Nephron (organoid): ENCODE measurements at regions not wholly inside any gene's neighbourhood (a gene's known extent, or its start where the extent isn't known, plus 50 kb on each side); places are given as distances from the start of the nearest gene placed in this dataset.
A peak's percentile ranks its signal among the peaks of the same experiment; 100 is the strongest.
"Not testable (repeated sequence)": the region's sequence is repeated elsewhere in the genome, so short reads cannot be mapped to it uniquely, and the experiment has no call there.

ENCODE experiments used
- H3K27ac Mint-ChIP-seq, 3 experiments: 2 replicates each; pipeline ENCODE4 v1.8.0; 2020; ENCODE audit warnings: mixed read lengths in 3 of 3, mild to moderate bottlenecking in 2 of 3, moderate library complexity in 1 of 3
- H3K27me3 Mint-ChIP-seq: 2 replicates; pipeline ENCODE4 v1.8.0; 2021; ENCODE audit warnings: low read depth, mild to moderate bottlenecking, moderate library complexity, mixed read lengths
- H3K36me3 Mint-ChIP-seq: 2 replicates; pipeline ENCODE4 v1.8.0; 2020; ENCODE audit warnings: low read depth, mixed read lengths
- H3K4me1 Mint-ChIP-seq: 2 replicates; pipeline ENCODE4 v1.8.0; 2020; ENCODE audit warnings: mixed read lengths
- H3K4me3 Mint-ChIP-seq, 3 experiments: 2 replicates each; pipeline ENCODE4 v1.8.0; 2020; ENCODE audit warnings: mild to moderate bottlenecking in 3 of 3, mixed read lengths in 3 of 3, moderate library complexity in 2 of 3
- H3K9me3 Mint-ChIP-seq: 2 replicates; pipeline ENCODE4 v1.8.0; 2020; ENCODE audit warnings: mixed read lengths
- CTCF ChIP-seq, 3 experiments: fragments of 200-600 bp; sonication (generic); IDR thresholded peaks; one replicate each; pipeline ENCODE4 v1.5.0; 2021; ENCODE audit warnings: antibody characterized with exemption in 3 of 3; ENCODE audit not compliant: unreplicated experiment in 3 of 3

DNA sequence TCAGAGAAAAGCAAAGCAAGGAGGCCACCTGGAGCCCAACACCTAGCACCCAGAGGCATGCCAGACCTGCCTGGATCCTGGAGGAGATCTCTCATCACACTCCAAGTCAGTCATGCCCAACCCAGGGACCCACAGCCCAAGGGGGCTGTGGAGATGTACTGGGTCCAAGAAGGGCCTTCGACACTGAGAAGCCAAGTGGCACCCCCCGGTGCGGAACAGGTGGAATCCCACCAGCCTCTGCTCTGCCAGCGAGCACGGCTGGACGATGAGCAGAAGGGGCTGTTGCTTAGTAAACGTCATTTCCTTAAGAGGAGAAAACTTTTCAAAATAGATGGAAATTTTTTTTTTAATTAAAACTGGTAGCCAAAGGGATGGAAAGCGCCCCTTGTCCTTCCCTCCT lies 171.9 kb upstream of the GRK3 start:
- Mint-ChIP-seq H3K27me3 (no peaks in the 10 kb centered on the region), H3K4me1 (peaks cover 32% of the 10 kb centered on the region), H3K4me3 (no peak overlapping the region), H3K9me3 (no peaks in the 10 kb centered on the region), H3K27ac (no peak overlapping the region), H3K36me3 (peaks cover 6% of the 10 kb centered on the region)
- TF ChIP-seq CTCF (IDR thresholded peaks at IDR 0.05; ENCODE audit: unreplicated experiment in 3 of 3): no peak

GRCh38 chr22:25393121-25393805 lies 171.2 kb upstream of the GRK3 start:
- Mint-ChIP-seq H3K27me3 (no peaks in the 10 kb centered on the region), H3K4me3 (no peak overlapping the region), H3K9me3 (no peaks in the 10 kb centered on the region), H3K27ac (no peak overlapping the region), H3K36me3 (peaks cover 6% of the 10 kb centered on the region), H3K4me1 (peaks cover 27% of the 10 kb centered on the region)
- no peak for TF ChIP-seq CTCF (IDR thresholded peaks at IDR 0.05; ENCODE audit: unreplicated experiment in 3 of 3)

DNA sequence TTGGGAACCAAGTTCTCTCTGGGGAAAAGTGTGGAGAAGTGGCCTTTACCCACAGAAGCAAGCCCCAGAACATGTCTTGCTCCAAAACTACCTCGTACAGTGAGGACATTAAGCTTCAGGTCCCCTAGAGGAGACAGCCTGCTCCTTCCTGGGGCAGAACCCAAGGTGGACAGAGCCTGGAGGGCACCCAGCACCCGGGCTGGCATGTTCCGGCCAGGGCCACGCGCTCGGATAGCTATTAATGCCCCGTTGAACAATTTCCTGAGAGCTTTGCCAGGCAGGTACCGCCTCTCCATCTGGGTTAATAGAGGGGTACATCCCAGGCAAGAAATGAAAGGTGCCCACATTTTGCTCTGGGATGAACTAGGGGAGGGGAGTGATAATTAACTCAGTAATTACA lies 169.0 kb upstream of the GRK3 start:
- Mint-ChIP-seq H3K36me3 (peaks cover 6% of the 10 kb centered on the region), H3K9me3 (no peaks in the 10 kb centered on the region), H3K27ac (no peak overlapping the region), H3K27me3 (no peaks in the 10 kb centered on the region), H3K4me1 (peaks cover 15% of the 10 kb centered on the region), H3K4me3 (no peak overlapping the region)
- TF ChIP-seq CTCF (IDR thresholded peaks at IDR 0.05; ENCODE audit: unreplicated experiment in 3 of 3): no peak

DNA sequence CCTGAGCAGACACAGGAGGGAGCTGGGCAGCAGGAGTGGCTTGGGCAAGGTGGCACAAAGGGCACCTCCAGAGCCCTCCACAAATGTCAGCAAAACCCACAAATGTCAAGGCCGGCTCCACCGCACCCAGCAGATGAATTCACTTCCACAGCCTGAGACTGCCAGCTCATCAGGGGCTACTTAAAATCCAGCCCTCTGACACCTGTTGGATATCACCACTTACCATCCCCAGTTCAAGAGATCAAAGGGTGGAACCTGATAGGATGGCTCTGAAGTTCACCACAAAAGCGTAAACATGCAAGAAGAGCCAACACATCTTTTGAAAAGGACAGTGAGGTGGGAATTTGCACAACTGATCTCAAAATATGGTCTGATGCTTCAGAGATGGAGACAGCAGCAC lies 168.6 kb upstream of the GRK3 start:
- Mint-ChIP-seq H3K4me1 (peaks cover 17% of the 10 kb centered on the region), H3K36me3 (peaks cover 6% of the 10 kb centered on the region), H3K4me3 (no peak overlapping the region), H3K27ac (no peak overlapping the region), H3K9me3 (no peaks in the 10 kb centered on the region), H3K27me3 (no peaks in the 10 kb centered on the region)
- TF ChIP-seq CTCF (IDR thresholded peaks at IDR 0.05; ENCODE audit: unreplicated experiment in 3 of 3): no peak

- TF ChIP-seq CTCF (IDR thresholded peaks at IDR 0.05; ENCODE audit: unreplicated experiment in 3 of 3): no peak
Observed at GRCh38 chr22:25396615-25397200, 167.8 kb upstream of the GRK3 start.

DNA sequence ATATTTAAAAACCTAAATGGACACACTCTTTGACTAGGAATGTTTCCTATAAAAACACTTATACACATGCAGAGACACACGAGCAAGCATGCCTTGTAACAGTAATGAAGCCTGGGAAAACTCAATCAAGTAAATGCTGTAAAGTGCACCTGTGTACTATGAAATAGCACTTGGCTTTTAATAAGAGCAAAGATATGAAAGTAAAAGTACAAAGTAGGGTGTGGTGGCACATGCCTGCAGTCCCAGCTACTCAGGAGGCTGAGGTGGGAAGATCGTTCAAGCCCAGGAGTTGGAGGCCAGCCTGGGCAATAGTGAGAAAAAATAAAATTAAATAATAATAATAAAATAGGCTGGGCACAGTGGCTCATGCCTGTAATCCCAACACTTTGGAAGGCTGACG lies 166.9 kb upstream of the GRK3 start:
- H3K27ac Mint-ChIP-seq: peak overlapping the region in 2 of 3 experiments; percentile 22 to 79
- no peak for TF ChIP-seq CTCF (IDR thresholded peaks at IDR 0.05; ENCODE audit: unreplicated experiment in 3 of 3)
- H3K9me3 Mint-ChIP-seq: no peaks in the 10 kb centered on the region
- H3K4me1 Mint-ChIP-seq: peaks cover 33% of the 10 kb centered on the region
- no peaks in the 10 kb centered on the region for H3K27me3 Mint-ChIP-seq
- H3K4me3 Mint-ChIP-seq: no peak overlapping the region
- H3K36me3 Mint-ChIP-seq: peaks cover 6% of the 10 kb centered on the region

More at GRCh38 chr22:25396615-25397200, 167.8 kb upstream of the GRK3 start:
- H3K4me3 Mint-ChIP-seq: no peak overlapping the region
- no peaks in the 10 kb centered on the region for H3K27me3 Mint-ChIP-seq
- H3K4me1 Mint-ChIP-seq: peaks cover 24% of the 10 kb centered on the region
- no peaks in the 10 kb centered on the region for H3K9me3 Mint-ChIP-seq
- peaks cover 6% of the 10 kb centered on the region for H3K36me3 Mint-ChIP-seq
- no peak overlapping the region for H3K27ac Mint-ChIP-seq

DNA sequence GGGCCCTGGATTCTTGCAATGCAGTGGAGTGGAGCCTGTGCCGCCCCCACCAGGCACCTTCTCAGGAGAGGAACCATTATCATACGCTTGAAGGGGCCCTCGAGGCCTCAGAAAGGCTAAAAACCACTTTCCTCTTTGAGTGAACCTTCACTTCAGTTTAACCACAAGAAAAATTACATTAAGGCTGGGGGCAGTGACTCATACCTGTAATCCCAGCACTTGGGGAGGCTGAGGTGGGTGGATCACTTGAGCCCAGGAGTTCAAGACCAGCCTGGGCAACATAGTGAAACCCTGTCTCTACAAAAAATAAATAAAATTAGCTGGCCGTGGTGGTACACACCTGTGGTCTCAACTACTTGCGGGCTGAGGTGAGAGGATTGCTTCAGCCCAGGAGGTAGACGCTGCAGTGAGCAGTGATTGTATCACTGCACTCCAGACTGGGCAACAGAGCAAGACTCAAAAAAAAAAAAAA lies 165.8 kb upstream of the GRK3 start:
- H3K36me3 Mint-ChIP-seq, H3K27ac Mint-ChIP-seq, H3K4me3 Mint-ChIP-seq, H3K9me3 Mint-ChIP-seq, H3K27me3 Mint-ChIP-seq: not testable (repeated sequence)
- H3K4me1 Mint-ChIP-seq: peaks cover 43% of the 10 kb centered on the region
